ENCODE measurements at regions not wholly inside any gene's neighbourhood (a gene's known extent, or its start where the extent isn't known, plus 50 kb on each side); places are given as distances from the start of the nearest gene placed in this dataset.

- no peak for DNase-seq
These were observed 173.9 kb upstream of the KLF3 start for GRCh38 chr4:38489924-38490639.

- no peak for DNase-seq
These were observed 173.1 kb upstream of the KLF3 start for GRCh38 chr4:38490753-38491446.

GRCh38 chr4:38491854-38492478, 172.0 kb upstream of the KLF3 start:
- no peak for DNase-seq

GRCh38 chr4:38493066-38493465, 170.9 kb upstream of the KLF3 start:
- DNase-seq: no peak

- no peak for DNase-seq
These were observed 168.6 kb upstream of the KLF3 start for GRCh38 chr4:38495446-38495845.

GRCh38 chr4:38497121-38497520, 166.9 kb upstream of the KLF3 start:
- DNase-seq: no peak

GRCh38 chr4:38499101-38499500, 164.9 kb upstream of the KLF3 start:
- DNase-seq: no peak

GRCh38 chr4:38500433-38500832, 163.6 kb upstream of the KLF3 start:
- no peak for DNase-seq

- no peak for DNase-seq
These were observed 162.3 kb upstream of the KLF3 start for GRCh38 chr4:38501698-38502097.

GRCh38 chr4:38503689-38504395, 160.2 kb upstream of the KLF3 start:
- DNase-seq: no peak

- DNase-seq: no peak
These were observed 159.6 kb upstream of the KLF3 start for GRCh38 chr4:38504396-38504715.

GRCh38 chr4:38509551-38509950, 154.4 kb upstream of the KLF3 start:
- no peak for DNase-seq

GRCh38 chr4:38510201-38510600, 153.8 kb upstream of the KLF3 start:
- no peak for DNase-seq

- no peak for DNase-seq
These were observed 152.3 kb upstream of the KLF3 start for GRCh38 chr4:38511702-38512101.

GRCh38 chr4:38512840-38513239, 151.2 kb upstream of the KLF3 start:
- DNase-seq: no peak

GRCh38 chr4:38514465-38515146, 149.4 kb upstream of the KLF3 start:
- no peak for DNase-seq

- no peak for DNase-seq
These were observed 147.8 kb upstream of the KLF3 start for GRCh38 chr4:38516190-38516589.

- DNase-seq: no peak
These were observed 144.3 kb upstream of the KLF3 start for GRCh38 chr4:38519666-38520065.

GRCh38 chr4:38523054-38523453, 140.9 kb upstream of the KLF3 start:
- no peak for DNase-seq

GRCh38 chr4:38523524-38524448, 140.2 kb upstream of the KLF3 start:
- no peak for DNase-seq

GRCh38 chr4:38526412-38526811, 137.6 kb upstream of the KLF3 start:
- peak; percentile 74 for DNase-seq

Data from NCI-H2029 treated with DMSO at 0.1 percent for 48 hours (cell line).